CD4-positive, alpha-beta T cell treated with Interleukin-4 for 1 hour (primary cell): ENCODE measurements at regions not wholly inside any gene's neighbourhood (a gene's known extent, or its start where the extent isn't known, plus 50 kb on each side); places are given as distances from the start of the nearest gene placed in this dataset.
A peak's percentile ranks its signal among the peaks of the same experiment; 100 is the strongest.
"Not testable (repeated sequence)": the region's sequence is repeated elsewhere in the genome, so short reads cannot be mapped to it uniquely, and the experiment has no call there.

Experiments
- DNase-seq, 2 donors: peaks; one replicate each; pipeline ENCODE4 v3.0.0-alpha.2; 2020 to 2022

DNA sequence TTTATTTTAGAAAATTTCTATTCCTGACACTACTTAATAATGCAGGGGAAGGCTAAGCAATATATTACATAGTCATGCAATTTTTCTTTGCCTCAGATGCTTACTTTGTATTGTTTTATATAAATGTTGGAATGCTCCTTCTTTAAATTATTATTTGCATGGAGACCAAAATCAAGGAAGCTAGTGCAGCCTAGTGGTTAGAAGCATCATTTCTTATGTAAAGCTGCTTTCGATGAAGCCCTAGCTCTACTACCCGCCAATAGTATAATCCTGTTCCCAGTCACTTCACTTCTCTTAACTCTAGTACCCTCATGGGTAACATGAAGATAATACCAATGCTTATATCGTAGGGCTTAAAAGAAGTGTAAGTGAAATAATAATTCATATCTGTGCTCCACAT is 198.9 kb downstream of the LRATD1 start:
- no peak for DNase-seq

- no peak for DNase-seq
Measured at GRCh38 chr2:14843507-14844204, 211.1 kb downstream of the LRATD1 start.

- no peak for DNase-seq
Measured at GRCh38 chr2:14855751-14856150, 223.2 kb downstream of the LRATD1 start.

GRCh38 chr2:14861181-14861580 is 228.7 kb downstream of the LRATD1 start:
- DNase-seq: no peak

DNA sequence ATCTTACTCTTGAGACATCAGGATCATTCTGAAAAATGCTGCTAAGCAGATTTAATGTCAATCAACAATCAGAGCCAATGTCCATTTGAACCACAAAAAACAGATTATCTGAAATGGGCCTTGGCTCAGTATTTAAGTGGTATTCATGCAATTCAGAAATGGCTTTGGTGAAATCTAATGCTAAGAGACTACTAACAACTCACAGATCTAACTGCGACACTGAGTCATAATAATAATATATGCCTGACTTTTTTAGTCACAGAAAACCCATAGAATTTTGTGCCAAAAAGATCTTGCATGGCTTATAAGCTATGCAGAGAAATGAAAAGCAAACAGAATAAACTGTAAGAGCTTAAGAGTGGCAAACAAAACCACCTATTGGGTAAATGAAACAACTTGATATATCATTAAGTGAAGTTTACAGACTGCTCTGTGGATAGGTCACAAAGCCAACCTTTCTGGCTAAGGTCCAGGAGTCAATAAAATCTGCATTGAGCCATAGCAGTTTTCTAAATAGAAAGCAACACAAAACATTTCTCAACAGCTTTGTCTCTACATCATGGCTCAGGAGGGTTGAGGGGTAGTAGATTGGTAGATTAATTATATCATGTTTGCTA is 234.3 kb downstream of the LRATD1 start:
- DNase-seq: no peak

DNA sequence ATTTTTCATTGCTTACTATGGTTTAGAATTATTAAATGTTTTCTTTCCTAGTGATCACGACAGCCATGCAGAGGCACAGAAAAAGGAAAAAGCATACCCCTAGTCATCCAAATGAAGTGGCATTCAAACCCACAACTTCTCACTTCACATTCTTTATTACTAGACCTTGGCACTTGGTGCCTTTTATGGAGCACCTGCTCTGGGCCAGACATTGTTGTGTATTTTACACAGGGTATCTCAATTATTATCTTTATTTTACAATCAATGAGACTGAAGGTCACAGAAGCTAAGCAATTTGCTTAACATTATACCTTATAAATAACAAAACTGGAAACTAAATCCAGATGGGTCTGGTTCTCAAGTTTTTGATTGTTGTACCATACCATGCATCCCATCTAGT is 235.3 kb downstream of the LRATD1 start:
- DNase-seq: no peak

- DNase-seq: no peak
Measured at GRCh38 chr2:14872779-14873325, 240.3 kb downstream of the LRATD1 start.

GRCh38 chr2:14881651-14882327 is 249.3 kb downstream of the LRATD1 start:
- DNase-seq: no peak

GRCh38 chr2:14884651-14885050 is 252.1 kb downstream of the LRATD1 start:
- no peak for DNase-seq

DNA sequence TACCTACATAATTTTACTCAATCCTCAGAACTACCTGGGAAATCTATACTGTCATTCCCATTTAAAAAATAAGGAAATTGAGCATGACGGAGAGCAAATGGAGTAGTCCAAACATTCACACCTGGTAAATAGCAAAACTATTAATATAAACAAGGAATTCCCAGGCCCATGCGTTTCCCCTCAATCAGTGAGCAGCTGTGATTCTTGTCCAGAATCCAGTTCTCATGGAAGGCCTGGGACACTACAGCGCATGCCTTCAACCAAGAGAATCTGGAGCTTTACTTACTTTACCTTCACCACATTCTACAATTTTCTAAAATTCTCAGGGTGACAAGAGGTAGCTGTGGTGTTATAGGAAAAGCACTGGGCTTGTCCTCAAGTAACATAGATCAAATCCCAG is 259.0 kb downstream of the LRATD1 start:
- DNase-seq: no peak

- no peak for DNase-seq
Measured at GRCh38 chr2:14896330-14897030, 264.0 kb downstream of the LRATD1 start.

DNA sequence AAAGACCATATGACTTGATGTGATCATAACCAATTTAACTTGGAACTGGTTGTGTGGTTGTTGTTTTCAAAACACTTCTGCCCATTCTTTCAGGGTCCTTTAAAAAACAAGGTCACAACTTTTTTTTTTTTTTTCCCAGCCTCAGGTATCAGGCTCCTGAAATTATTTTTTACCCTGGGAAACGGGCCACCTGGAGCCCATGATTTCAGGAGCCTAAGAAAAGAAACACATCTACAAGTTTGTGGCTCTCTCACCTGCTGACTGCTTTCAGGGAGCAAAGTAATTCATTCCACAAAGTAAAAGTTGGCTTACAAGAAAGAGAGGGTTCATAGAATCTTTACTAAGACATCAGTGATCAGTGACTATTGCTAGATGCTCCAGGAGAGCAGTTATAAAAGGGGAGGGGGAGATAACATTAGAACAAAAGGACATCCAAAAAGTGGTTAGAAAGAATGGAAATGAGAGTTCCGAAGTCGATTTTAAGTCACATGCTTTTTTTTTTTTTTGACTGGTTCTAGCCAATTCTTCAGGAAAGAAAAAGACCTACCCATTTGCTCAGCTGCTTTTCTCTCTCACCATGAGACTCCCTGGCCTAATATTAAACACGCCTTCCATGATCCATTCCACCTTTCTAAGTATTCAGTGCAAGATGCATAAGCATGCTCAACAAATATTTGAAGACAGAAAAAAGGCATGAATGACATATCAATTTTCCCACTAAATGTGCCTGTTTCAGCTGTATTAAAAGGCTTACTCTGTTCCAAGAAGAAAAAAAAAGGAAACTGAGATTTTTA is 267.3 kb downstream of the LRATD1 start:
- DNase-seq: no peak

DNA sequence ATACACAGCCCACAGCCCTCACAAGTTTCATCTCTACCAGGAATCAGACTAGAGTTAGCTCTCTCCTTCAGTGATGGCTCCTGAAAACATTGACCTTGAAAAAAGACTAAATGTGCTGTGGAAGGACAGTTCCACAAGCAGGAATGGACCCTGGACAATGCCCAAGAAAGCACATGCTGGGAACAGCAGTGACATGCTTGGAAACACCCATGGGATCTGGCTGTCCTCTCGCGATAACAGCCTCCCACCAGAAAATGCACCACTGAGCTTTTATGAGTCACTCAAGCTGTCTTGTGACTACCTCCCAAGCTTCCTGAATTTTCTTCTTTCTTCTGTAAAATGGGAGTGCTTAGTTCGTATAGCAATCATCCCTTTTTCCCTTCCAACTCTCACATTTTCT is 269.2 kb downstream of the LRATD1 start:
- no peak for DNase-seq

GRCh38 chr2:14902953-14903352 is 270.4 kb downstream of the LRATD1 start:
- DNase-seq: no peak

- DNase-seq: peak; percentile 13 to 29
Measured at GRCh38 chr2:14903709-14904374, 271.3 kb downstream of the LRATD1 start.

DNA sequence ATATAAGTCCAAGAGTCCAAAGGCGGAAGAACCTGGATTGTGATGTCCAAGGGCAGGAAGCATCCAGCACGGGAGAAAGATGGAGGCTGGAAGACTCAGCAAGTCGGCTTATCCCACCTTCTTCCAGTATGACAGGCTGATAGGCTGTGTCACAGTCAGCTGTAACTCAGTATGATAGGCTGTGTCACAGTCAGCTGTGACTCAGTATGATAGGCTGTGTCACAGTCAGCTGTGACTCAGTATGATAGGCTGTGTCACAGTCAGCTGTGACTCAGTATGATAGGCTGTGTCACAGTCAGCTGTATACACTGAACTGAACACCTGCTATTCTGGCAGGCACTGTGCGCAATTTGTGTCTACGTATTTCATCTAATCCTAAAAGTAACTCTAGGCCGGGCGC is 271.9 kb downstream of the LRATD1 start:
- DNase-seq: not testable (repeated sequence)

DNA sequence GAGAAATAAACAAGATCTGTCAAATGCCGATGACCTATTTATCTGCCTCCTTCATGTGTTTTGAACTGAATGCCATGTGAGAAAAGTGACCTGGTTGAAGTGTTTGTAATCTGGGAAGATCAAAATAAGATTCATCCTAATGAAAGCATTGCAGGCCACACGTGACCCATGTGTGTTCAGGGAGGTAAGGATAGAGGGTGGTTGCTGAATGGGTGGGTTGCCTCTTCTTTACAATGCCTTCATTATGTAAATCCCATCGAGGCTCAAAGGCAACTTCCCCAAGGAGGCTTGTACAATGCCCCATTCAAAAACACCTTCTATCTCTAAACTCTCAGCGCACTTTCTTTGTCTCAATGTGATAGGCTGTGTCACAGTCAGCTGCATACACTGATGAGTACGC is 273.1 kb downstream of the LRATD1 start:
- DNase-seq: no peak

DNA sequence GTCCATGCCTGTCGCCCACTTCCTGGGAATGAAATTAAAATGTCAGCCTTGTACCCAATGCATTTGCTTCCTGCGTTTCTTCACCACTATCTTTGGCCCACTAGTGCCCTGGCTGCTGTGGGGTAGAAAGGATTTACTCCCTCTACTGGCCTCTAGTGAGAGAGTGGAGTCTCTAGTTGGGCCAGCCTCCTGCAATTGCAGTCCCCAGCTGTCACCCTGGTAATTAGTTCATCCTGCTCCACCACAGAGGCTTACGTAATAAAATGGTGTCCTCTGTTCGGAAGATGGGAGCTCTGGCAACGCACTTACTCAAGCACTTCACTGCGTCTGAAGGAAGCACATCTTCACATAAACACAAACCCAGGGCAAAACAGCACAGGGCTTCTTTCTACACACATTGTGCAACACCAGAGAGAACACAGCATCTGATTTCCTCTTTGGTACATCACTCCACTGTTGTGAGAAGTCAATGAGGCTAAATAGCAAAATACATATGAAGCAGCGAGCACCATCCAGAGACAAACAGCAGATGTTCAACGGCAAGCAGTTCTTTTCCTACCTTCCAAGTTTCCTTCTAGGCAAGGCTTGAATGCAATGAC is 274.6 kb downstream of the LRATD1 start:
- DNase-seq: no peak

DNA sequence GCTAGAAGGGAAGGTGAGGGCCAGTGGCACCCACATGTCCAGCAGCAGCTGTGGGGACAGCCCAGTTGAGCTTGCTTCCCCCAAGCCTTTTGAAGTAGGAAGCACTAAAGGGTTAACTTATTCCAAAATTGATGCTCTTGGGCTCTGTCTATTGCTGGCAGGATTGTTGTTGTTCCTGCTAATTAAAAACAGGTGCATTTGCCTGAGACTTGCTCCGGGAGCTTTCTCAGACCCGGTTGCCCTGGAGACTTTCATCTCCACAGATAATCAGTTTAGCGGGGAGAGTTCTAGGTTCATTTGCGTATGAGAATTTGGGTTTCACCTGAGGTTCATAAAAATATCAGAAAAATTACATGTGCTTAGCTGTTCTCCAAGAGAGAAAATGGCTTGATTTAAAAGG is 277.3 kb downstream of the LRATD1 start:
- DNase-seq: no peak

DNA sequence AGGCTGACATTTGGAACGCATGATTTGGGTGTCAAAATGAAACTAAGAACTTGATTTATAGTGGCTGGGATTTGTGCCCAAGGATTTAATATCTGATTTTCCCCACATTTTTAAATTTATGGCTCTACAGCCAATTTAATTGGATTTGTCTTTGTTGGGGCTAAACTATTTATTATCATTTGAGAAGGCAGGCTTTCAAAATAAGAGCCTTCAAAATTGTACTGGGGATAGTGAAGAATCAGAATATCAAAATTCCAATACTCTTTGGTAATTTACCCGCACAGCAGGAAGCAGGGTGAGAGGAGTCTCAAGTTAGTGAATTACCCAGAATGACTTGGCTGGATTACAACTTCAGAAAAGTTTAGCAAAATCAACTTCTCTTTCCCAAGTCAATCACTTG is 278.1 kb downstream of the LRATD1 start:
- DNase-seq: no peak

DNA sequence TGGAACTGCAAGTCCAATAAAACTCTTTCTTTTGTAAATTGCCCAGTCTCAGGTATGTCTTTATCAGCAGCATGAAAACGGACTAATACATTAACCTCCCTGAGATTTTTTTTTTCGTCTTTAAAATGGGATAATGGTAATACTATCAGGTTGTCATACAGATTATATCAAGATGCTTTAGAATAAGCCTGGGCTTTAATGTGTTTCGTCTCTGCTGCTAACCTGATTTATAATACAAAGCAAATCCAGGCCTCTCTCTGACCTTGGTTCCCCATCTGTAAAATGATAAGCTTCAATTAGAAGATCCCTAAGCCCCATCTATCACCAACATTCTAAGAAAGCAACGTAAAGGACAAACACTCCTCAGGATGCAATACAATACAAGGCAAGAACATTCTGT is 283.5 kb downstream of the LRATD1 start:
- no peak for DNase-seq
